ENCODE measurements at regions not wholly inside any gene's neighbourhood (a gene's known extent, or its start where the extent isn't known, plus 50 kb on each side); places are given as distances from the start of the nearest gene placed in this dataset.

DNA sequence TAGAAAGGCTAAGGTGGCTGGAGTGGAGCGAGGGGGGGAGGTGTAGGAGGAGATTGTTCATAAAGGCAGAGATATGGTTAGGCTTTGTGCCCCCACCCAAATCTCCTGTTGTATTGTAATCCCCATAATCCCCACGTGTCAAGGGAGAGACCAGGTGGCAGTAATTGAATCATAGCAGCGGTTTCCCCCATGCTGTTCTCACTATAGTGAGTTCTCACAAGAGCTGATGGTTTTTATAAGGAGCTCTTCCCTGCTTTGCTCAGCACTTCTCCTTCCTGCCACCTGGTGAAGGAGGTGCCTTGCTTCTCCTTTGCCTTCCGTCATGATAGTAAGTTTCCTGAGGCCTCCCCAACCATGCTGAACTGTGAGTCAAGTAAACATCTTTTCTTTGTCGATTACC, 64.7 kb upstream of the CFAP161 start:
- CTCF ChIA-PET, result interaction anchor here (0.7 kb wide), 1 partner anchor 197 kb away, joined by 3 read pairs; no protein-coding TSS in a partner anchor
- POLR2A ChIA-PET, result no interaction called here

DNA sequence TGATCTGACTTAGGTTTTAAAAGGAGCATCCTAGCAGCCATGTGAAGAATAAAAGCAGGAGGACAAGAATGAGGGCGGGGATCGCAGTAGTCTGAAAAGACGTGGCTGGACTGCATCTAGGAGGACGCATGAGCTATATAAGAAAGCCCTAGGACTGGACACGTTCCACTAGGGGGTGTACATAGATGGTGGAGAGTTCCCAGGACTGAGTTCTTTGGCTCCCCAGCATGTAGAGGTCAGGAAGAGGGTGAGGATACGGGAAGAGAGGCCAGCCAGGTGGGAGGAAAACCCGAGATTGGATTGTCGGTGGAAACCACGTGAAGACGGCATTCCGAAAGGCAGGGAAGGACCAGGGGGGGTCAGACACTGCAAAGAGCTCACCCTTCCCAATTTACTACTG, 64.2 kb upstream of the CFAP161 start:
- POLR2A ChIA-PET, result no interaction called here
- no peak for DNase-seq (ENCODE audit: extremely low spot score)
- CTCF ChIA-PET, result interaction anchor here (0.6 to 0.7 kb wide), 2 partner anchors 78 to 196 kb away, joined by 3 read pairs; no protein-coding TSS in a partner anchor
- TF ChIP-seq FOXK2 (IDR thresholded peaks at IDR 0.05) (no peak), ZNF384 (IDR thresholded peaks at IDR 0.05) (no peak), FOXA1 (IDR thresholded peaks at IDR 0.05) (no peak), NFRKB (IDR thresholded peaks at IDR 0.05) (no peak), L3MBTL2 (conservative IDR thresholded peaks at IDR 0.05) (no peak), SUZ12 (IDR thresholded peaks at IDR 0.05) (no peak), ELF4 (IDR thresholded peaks at IDR 0.05) (no peak), FOXM1 (IDR thresholded peaks at IDR 0.05; ENCODE audit: borderline replicate concordance) (no peak), HDGF (IDR thresholded peaks at IDR 0.05; ENCODE audit: borderline replicate concordance) (no peak), SP1 (IDR thresholded peaks at IDR 0.05) (no peak), CTBP1 (IDR thresholded peaks at IDR 0.05; ENCODE audit: borderline replicate concordance) (no peak), ARNT (IDR thresholded peaks at IDR 0.05) (no peak), LEF1 (IDR thresholded peaks at IDR 0.05; ENCODE audit: borderline replicate concordance) (no peak), BHLHE40 (IDR thresholded peaks at IDR 0.05; ENCODE audit: borderline replicate concordance) (no peak)

More for the DNA sequence above, 64.7 kb upstream of the CFAP161 start:
- TF ChIP-seq L3MBTL2 (conservative IDR thresholded peaks at IDR 0.05) (no peak), ZNF384 (IDR thresholded peaks at IDR 0.05) (no peak), ELF4 (IDR thresholded peaks at IDR 0.05) (no peak), FOXA1 (IDR thresholded peaks at IDR 0.05) (no peak), ARNT (IDR thresholded peaks at IDR 0.05) (no peak), SP1 (IDR thresholded peaks at IDR 0.05) (no peak), LEF1 (IDR thresholded peaks at IDR 0.05; ENCODE audit: borderline replicate concordance) (no peak), FOXM1 (IDR thresholded peaks at IDR 0.05; ENCODE audit: borderline replicate concordance) (no peak), NFRKB (IDR thresholded peaks at IDR 0.05) (no peak), BHLHE40 (IDR thresholded peaks at IDR 0.05; ENCODE audit: borderline replicate concordance) (no peak), TARDBP (IDR thresholded peaks at IDR 0.05) (no peak)
- TF ChIP-seq, protein P1, sequence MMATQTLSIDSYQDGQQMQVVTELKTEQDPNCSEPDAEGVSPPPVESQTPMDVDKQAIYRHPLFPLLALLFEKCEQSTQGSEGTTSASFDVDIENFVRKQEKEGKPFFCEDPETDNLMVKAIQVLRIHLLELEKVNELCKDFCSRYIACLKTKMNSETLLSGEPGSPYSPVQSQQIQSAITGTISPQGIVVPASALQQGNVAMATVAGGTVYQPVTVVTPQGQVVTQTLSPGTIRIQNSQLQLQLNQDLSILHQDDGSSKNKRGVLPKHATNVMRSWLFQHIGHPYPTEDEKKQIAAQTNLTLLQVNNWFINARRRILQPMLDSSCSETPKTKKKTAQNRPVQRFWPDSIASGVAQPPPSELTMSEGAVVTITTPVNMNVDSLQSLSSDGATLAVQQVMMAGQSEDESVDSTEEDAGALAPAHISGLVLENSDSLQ (IDR thresholded peaks at IDR 0.05), result no peak
- no peak for DNase-seq (ENCODE audit: extremely low spot score)

DNA sequence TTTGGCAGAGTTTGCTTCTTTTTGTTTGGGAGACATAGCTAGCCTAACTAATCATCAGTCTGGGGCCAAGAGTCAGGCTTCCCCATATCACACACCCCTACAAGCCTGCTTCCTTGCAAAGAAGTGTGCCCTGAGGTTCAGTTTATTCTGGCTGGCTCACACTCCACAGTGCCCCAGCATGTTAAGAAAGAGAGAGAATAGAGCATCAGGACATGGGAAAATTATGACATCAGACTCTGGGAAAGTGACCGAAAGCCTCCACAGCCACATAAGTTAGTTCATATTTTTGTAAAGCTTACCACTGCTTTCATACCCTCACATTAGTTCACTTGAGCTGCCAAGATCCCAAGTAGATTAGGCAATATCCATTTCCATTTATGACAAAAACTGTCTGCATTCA, 63.0 kb upstream of the CFAP161 start:
- no peak for DNase-seq (ENCODE audit: extremely low spot score)
- CTCF ChIA-PET, result no interaction called here
- TF ChIP-seq FOXM1 (IDR thresholded peaks at IDR 0.05; ENCODE audit: borderline replicate concordance) (no peak), FOXK2 (IDR thresholded peaks at IDR 0.05) (no peak)
- TF ChIP-seq, protein P1 (IDR thresholded peaks at IDR 0.05), result no peak
- POLR2A ChIA-PET, result no interaction called here

DNA sequence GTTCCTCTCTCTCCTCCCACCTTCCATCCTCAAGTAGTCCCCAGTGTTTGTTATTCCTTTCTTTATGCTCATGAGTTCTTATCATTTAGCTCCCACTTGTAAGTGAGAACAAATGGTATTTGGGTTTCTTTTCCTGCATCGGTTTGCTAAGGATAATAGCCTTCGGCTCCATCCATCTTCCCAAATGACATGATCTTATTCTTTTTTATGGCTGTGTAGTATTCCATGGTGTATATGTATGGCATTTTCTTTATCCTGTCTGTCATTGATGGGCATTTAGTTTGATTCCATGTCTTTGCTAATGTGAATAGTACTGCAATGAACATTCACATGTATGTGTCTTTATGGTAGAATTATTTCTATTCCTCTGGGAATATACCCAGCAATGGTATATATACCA, 62.4 kb upstream of the CFAP161 start:
- CTCF ChIA-PET, result no interaction called here
- no peak for TF ChIP-seq FOXM1 (IDR thresholded peaks at IDR 0.05; ENCODE audit: borderline replicate concordance)
- no peak for TF ChIP-seq BHLHE40 (IDR thresholded peaks at IDR 0.05; ENCODE audit: borderline replicate concordance)
- TF ChIP-seq LEF1 (IDR thresholded peaks at IDR 0.05; ENCODE audit: borderline replicate concordance), result no peak
- TF ChIP-seq, protein P1 (IDR thresholded peaks at IDR 0.05), result no peak
- TF ChIP-seq FOXK2 (IDR thresholded peaks at IDR 0.05), result no peak
- POLR2A ChIA-PET, result no interaction called here
- DNase-seq (ENCODE audit: extremely low spot score), result no peak

DNA sequence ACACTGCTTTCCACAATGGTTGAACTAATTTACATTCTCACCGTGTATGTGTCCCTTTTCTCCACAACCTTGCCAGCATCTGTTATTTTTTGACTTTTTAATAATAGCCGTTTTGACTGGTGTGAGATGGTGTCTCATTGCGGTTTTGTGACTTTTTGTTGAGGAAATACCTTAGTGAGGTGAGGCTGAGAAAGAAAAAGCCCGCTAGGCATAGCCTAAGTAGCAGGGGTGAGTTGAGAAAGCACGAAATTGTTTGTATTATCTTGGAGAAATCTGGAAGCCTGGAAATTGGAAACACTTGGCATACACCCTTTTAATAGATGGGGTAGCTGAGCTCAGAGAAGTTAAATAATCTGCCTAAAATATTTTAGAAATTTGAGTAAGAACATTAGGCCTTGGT, 61.5 kb upstream of the CFAP161 start:
- DNase-seq (ENCODE audit: extremely low spot score), result no peak
- ChIA-PET POLR2A (no interaction called here), CTCF (no interaction called here)
- TF ChIP-seq ELF4 (IDR thresholded peaks at IDR 0.05) (no peak), L3MBTL2 (conservative IDR thresholded peaks at IDR 0.05) (no peak), FOXA1 (IDR thresholded peaks at IDR 0.05) (no peak), FOXM1 (IDR thresholded peaks at IDR 0.05; ENCODE audit: borderline replicate concordance) (no peak)
- TF ChIP-seq, protein P1 (IDR thresholded peaks at IDR 0.05), result no peak

DNA sequence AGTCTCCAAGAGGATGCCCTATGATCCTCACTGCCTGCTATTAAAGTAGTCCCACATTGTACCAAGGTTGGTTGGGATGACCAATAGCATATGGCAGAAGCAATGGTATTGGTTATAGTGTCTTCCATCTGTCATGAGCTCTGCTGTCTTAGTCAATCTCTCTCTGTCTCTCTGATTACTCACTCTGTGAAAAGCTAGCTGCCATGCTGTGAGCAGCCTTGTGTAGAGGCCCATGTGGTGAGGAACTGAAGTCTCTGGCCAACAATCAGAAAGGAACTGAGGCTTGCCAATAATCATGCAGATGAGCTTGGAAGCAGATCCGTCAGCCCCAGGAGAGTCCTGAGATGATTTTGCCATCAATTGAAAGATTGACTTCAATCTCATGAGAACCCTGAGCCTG, 60.3 kb upstream of the CFAP161 start:
- POLR2A ChIA-PET, result no interaction called here
- CTCF ChIA-PET, result no interaction called here
- DNase-seq (ENCODE audit: extremely low spot score), result no peak
- no peak for TF ChIP-seq HDGF (IDR thresholded peaks at IDR 0.05; ENCODE audit: borderline replicate concordance)

DNA sequence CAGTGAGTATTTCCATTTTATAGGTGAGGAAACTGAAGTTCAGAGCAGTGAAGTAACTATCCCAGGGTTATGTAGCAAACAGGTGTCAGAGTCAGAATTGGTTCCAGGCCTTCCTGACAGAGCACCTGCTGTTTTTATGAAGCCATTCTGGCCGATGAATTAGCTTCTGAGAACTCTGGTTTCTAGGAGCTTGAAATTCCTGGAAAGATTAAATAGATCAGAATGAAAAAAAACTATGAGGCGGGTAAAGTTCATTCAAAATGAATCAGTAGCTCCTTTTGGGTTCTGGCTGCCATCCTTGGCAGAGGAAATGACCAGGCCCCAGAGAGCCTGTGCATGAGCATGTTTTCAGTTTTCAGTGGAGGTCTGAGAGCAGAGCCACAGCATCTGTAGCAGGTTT, 59.3 kb upstream of the CFAP161 start:
- DNase-seq (ENCODE audit: extremely low spot score), result no peak
- no peak for TF ChIP-seq FOXK2 (IDR thresholded peaks at IDR 0.05)
- no peak for TF ChIP-seq HDGF (IDR thresholded peaks at IDR 0.05; ENCODE audit: borderline replicate concordance)
- TF ChIP-seq BHLHE40 (IDR thresholded peaks at IDR 0.05; ENCODE audit: borderline replicate concordance), result no peak
- no peak for TF ChIP-seq L3MBTL2 (conservative IDR thresholded peaks at IDR 0.05)
- no peak for TF ChIP-seq SUZ12 (IDR thresholded peaks at IDR 0.05)
- no peak for TF ChIP-seq NFRKB (IDR thresholded peaks at IDR 0.05)
- TF ChIP-seq FOXA1 (IDR thresholded peaks at IDR 0.05), result no peak
- no peak for TF ChIP-seq CTBP1 (IDR thresholded peaks at IDR 0.05; ENCODE audit: borderline replicate concordance)
- ChIA-PET POLR2A (no interaction called here), CTCF (no interaction called here)
